GM20000 (cell line): ENCODE measurements at regions not wholly inside any gene's neighbourhood (a gene's known extent, or its start where the extent isn't known, plus 50 kb on each side); places are given as distances from the start of the nearest gene placed in this dataset.

Experiments used
- DNase-seq: peaks from one replicate; pipeline ENCODE4 v3.0.0; 2012; ENCODE audit warnings: low spot score
- CTCF ChIP-seq: IDR thresholded peaks from 2 replicates; pipeline ENCODE4 v1.5.1; 2012; ENCODE audit warnings: mild to moderate bottlenecking, control low read depth; ENCODE audit errors: extremely low read depth, missing control alignments

GRCh38 chr11:70019576-70020011 is 58.5 kb upstream of the ANO1 start:
- no peak for DNase-seq
- TF ChIP-seq CTCF = no peak

- DNase-seq = no peak
- TF ChIP-seq CTCF = no peak
These were observed 57.5 kb upstream of the ANO1 start for GRCh38 chr11:70020336-70021214.

GRCh38 chr11:70021586-70021985 is 56.5 kb upstream of the ANO1 start:
- DNase-seq = no peak
- no peak for TF ChIP-seq CTCF

- no peak for DNase-seq
- no peak for TF ChIP-seq CTCF
These were observed 53.9 kb upstream of the ANO1 start for GRCh38 chr11:70024036-70024772.

GRCh38 chr11:70024773-70025045 is 53.4 kb upstream of the ANO1 start:
- TF ChIP-seq CTCF = no peak

GRCh38 chr11:70025308-70025707 is 52.8 kb upstream of the ANO1 start:
- TF ChIP-seq CTCF = no peak
- no peak for DNase-seq

More at GRCh38 chr11:70024773-70025045, 53.4 kb upstream of the ANO1 start:
- DNase-seq = no peak

GRCh38 chr11:70026012-70026411 is 52.1 kb upstream of the ANO1 start:
- DNase-seq = no peak
- no peak for TF ChIP-seq CTCF
